ENCODE measurements at regions not wholly inside any gene's neighbourhood (a gene's known extent, or its start where the extent isn't known, plus 50 kb on each side); places are given as distances from the start of the nearest gene placed in this dataset.

DNA sequence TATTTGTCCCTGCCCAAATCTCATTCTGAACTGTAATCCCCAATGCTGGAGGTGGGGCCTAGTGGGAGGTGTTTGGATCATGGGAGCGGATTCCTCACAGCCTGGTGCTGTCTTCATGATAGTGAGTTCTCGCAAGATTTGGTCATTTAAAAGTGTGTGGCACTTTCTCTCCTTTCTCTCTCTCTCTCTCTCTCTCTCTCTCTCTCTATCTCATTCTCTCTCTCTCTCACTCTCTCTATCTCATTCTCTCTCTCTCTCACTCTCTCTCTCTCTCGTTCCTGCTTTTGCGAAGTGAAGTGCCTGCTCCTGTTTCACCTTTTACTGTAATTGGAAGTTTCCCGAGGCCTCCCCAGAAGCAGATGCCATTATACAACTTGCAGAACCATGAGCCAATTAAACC is 207.3 kb upstream of the NR4A3 start:
- TF ChIP-seq, protein P1, sequence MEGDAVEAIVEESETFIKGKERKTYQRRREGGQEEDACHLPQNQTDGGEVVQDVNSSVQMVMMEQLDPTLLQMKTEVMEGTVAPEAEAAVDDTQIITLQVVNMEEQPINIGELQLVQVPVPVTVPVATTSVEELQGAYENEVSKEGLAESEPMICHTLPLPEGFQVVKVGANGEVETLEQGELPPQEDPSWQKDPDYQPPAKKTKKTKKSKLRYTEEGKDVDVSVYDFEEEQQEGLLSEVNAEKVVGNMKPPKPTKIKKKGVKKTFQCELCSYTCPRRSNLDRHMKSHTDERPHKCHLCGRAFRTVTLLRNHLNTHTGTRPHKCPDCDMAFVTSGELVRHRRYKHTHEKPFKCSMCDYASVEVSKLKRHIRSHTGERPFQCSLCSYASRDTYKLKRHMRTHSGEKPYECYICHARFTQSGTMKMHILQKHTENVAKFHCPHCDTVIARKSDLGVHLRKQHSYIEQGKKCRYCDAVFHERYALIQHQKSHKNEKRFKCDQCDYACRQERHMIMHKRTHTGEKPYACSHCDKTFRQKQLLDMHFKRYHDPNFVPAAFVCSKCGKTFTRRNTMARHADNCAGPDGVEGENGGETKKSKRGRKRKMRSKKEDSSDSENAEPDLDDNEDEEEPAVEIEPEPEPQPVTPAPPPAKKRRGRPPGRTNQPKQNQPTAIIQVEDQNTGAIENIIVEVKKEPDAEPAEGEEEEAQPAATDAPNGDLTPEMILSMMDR (IDR thresholded peaks at IDR 0.05; ENCODE audit: unreplicated experiment), result no peak
- H3K36me3 Mint-ChIP-seq, result no peaks in the 10 kb centered on the region
- no peaks in the 10 kb centered on the region for H3K4me1 Mint-ChIP-seq
- H3K27me3 Mint-ChIP-seq (ENCODE audit: low read depth), result no peaks in the 10 kb centered on the region
- no peak for DNase-seq (ENCODE audit: low spot score in 2 of 2, unreplicated experiment in 2 of 2)
- H3K27ac Mint-ChIP-seq, result no peak overlapping the region
- H3K9me3 Mint-ChIP-seq, result peaks cover 4% of the 10 kb centered on the region
- H3K4me3 Mint-ChIP-seq, result no peak overlapping the region

DNA sequence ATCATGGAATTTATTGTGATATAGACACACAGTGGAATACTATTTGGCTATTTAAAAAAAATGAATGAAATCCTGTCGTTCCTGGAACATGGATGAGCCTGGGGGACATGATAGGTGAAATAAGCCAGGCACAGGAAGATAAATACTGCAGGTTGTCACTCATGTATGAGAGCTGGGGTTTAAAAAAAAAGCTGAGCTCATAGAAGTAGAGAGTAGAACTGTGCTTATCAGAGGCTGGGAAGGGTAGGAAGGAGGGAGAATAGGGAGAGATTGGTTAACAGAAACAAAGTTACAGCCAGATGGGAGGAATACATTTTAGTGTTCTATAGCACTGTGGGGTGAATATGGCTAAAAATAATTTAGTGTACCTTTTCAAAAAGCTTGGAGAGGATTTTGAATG is 200.6 kb upstream of the NR4A3 start:
- Mint-ChIP-seq H3K36me3 (no peaks in the 10 kb centered on the region), H3K27me3 (ENCODE audit: low read depth) (no peaks in the 10 kb centered on the region), H3K9me3 (peaks cover 4% of the 10 kb centered on the region), H3K4me1 (peaks cover under 1% of the 10 kb centered on the region), H3K27ac (no peak overlapping the region), H3K4me3 (no peak overlapping the region)
- DNase-seq (ENCODE audit: low spot score in 2 of 2, unreplicated experiment in 2 of 2), result no peak
- TF ChIP-seq, protein P1 (IDR thresholded peaks at IDR 0.05; ENCODE audit: unreplicated experiment), result no peak

DNA sequence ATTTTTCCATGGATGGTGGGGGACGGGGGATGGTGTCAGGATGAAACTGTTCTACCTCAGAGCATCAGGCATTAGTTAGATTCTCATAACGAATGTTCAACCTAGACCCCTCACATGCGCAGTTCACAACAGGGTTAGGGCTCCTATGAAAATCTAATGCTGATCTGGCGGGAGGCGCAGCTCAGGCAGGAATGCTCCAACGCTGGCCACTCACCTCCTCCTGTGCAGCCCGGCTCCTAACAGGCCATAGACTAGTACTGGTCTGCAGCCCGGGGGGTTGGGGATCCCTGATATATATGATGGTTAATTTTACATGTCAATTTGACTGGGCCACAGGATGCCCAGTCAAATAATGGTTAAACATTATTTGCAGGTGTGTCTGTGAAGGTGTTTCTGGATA is 199.0 kb upstream of the NR4A3 start:
- TF ChIP-seq, protein P1 (IDR thresholded peaks at IDR 0.05; ENCODE audit: unreplicated experiment), result no peak
- Mint-ChIP-seq H3K4me1 (peaks cover 8% of the 10 kb centered on the region), H3K27ac (no peak overlapping the region), H3K9me3 (peaks cover 4% of the 10 kb centered on the region), H3K4me3 (no peak overlapping the region), H3K36me3 (no peaks in the 10 kb centered on the region), H3K27me3 (ENCODE audit: low read depth) (no peaks in the 10 kb centered on the region)
- no peak for DNase-seq (ENCODE audit: low spot score in 2 of 2, unreplicated experiment in 2 of 2)

DNA sequence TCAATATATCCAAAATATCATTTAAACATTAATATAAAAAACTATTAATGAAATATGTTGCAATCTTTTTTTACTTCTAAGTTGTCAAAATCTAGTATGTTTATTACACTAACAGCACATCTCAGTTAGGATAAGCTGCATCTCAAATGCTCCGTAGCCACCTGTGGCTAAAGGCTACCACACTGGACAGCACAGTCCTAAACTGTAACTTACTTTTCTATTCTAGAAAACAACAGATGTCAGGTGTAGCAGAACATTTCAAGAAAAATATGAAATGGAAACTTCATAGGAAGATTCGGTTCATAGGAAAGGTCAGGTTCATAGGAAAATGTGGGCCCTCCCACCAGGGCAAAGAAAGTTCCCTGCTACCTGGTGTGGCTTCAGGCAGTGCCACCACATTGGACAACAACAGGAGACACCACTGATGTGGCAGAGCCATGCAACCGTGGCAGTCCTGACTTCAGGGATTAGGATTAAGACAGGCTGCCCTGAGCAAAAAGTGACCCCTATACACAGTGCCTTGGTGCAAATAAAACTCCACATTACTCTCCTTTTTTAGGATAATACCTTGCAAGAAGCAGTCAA is 197.8 kb upstream of the NR4A3 start:
- Mint-ChIP-seq H3K4me1 (peaks cover 8% of the 10 kb centered on the region), H3K27ac (no peak overlapping the region), H3K36me3 (no peaks in the 10 kb centered on the region), H3K27me3 (ENCODE audit: low read depth) (no peaks in the 10 kb centered on the region), H3K4me3 (no peak overlapping the region), H3K9me3 (no peaks in the 10 kb centered on the region)
- TF ChIP-seq, protein P1 (IDR thresholded peaks at IDR 0.05; ENCODE audit: unreplicated experiment), result no peak
- no peak for DNase-seq (ENCODE audit: low spot score in 2 of 2, unreplicated experiment in 2 of 2)

DNA sequence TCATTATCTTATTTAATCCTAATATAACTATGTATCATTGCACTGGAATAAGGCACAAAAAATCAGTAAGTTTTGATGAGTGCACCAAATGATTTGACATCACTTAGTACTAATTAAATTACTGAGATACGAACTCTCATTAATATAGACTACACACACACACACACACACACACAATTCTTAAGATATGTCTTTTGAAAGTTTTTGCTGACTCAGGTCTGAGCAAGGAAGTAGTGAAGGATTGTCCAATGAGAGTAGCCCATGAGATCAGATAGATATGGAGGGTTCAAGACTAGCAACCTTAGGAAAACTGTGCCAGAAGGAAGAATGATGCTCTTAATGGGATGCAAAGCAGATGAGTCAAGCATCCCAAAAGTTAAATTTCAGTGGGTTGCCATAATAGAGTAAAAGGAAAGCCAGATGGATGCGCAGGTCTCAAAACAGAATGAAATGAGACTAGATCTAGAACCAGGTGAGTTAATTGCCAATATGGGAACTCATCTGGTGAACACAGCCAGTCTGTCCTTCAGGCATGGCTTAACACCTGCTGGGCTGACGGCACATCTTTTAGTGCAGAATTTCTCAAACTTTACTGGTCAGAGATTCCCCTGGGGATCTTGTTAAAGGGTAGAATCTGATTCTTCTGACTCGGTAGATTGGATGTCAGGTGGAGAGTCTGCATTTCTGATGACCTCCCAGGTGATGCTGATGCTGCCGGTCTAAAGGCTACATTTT is 197.0 kb upstream of the NR4A3 start:
- H3K27ac Mint-ChIP-seq, result no peak overlapping the region
- H3K27me3 Mint-ChIP-seq (ENCODE audit: low read depth), result no peaks in the 10 kb centered on the region
- H3K9me3 Mint-ChIP-seq, result no peaks in the 10 kb centered on the region
- H3K4me3 Mint-ChIP-seq, result no peak overlapping the region
- TF ChIP-seq, protein P1 (IDR thresholded peaks at IDR 0.05; ENCODE audit: unreplicated experiment), result no peak
- peaks cover 8% of the 10 kb centered on the region for H3K4me1 Mint-ChIP-seq
- no peaks in the 10 kb centered on the region for H3K36me3 Mint-ChIP-seq
- no peak for DNase-seq (ENCODE audit: low spot score in 2 of 2, unreplicated experiment in 2 of 2)
